A673 (cell line): ENCODE measurements at regions not wholly inside any gene's neighbourhood (a gene's known extent, or its start where the extent isn't known, plus 50 kb on each side); places are given as distances from the start of the nearest gene placed in this dataset.
"Not testable (repeated sequence)": the region's sequence is repeated elsewhere in the genome, so short reads cannot be mapped to it uniquely, and the experiment has no call there.

Source experiments
- BruUV-seq: library from RNA; stranded (reverse); fragments of 400-500 nt; replicated peaks from 2 replicates; lab custom pipeline; 2021; lab: Mats Ljungman, UMichigan
- CTCF ChIA-PET: fragments of 300-600 bp; sonication (Branson Sonifier 250); formaldehyde crosslinking; loops from one replicate; lab custom pipeline; 2022; ENCODE audit warnings: antibody characterized with exemption; lab: Charles Lee
- POLR2A ChIA-PET: fragments of 300-600 bp; sonication (Branson Sonifier 250); formaldehyde crosslinking; loops from one replicate; lab custom pipeline; 2022; ENCODE audit warnings: antibody characterized with exemption; ENCODE audit not compliant: low non-redundant PET; lab: Charles Lee
- DNase-seq: peaks from one replicate; pipeline ENCODE4 v3.0.0-alpha.2; 2015; ENCODE audit warnings: low spot score
- H3K27ac ChIP-seq: fragments of 200-600 bp; sonication (generic); 2 replicates; pipeline ENCODE4 v1.5.1; 2016; ENCODE audit warnings: mixed run types, low read depth, mild to moderate bottlenecking, mixed read lengths, antibody characterized with exemption, low read length; ENCODE audit not compliant: poor library complexity, severe bottlenecking
- H3K27me3 ChIP-seq: fragments of 200-600 bp; sonication (generic); replicated peaks from 2 replicates; pipeline ENCODE4 v1.6.1; 2017; ENCODE audit warnings: mixed run types, low read depth, mild to moderate bottlenecking, mixed read lengths, antibody characterized with exemption, low read length; ENCODE audit not compliant: insufficient read depth, poor library complexity
- H3K36me3 ChIP-seq: fragments of 200-600 bp; sonication (generic); 2 replicates; pipeline ENCODE4 v1.6.1; 2016; ENCODE audit warnings: mixed run types, mild to moderate bottlenecking, mixed read lengths, antibody characterized with exemption, low read length; ENCODE audit not compliant: insufficient read depth, poor library complexity, severe bottlenecking
- H3K4me1 ChIP-seq: fragments of 200-600 bp; sonication (generic); 2 replicates; pipeline ENCODE4 v1.6.1; 2017; ENCODE audit warnings: mixed run types, mild to moderate bottlenecking, mixed read lengths, antibody characterized with exemption, low read length; ENCODE audit not compliant: insufficient read depth, poor library complexity, severe bottlenecking
- H3K4me3 ChIP-seq: fragments of 200-600 bp; sonication (generic); 2 replicates; pipeline ENCODE4 v1.5.1; 2016; ENCODE audit warnings: low read depth, mixed run types, mild to moderate bottlenecking, mixed read lengths, low read length; ENCODE audit not compliant: poor library complexity, severe bottlenecking
- H3K9me3 ChIP-seq: fragments of 200-600 bp; sonication (generic); 2 replicates; pipeline ENCODE4 v1.6.1; 2016; ENCODE audit warnings: mixed run types, low read depth, mild to moderate bottlenecking, mixed read lengths, antibody characterized with exemption, low read length; ENCODE audit not compliant: poor library complexity, severe bottlenecking
- EZH2 ChIP-seq: fragments of 200-600 bp; sonication (generic); IDR thresholded peaks from 2 replicates; pipeline ENCODE4 v1.6.1; 2017; ENCODE audit warnings: borderline replicate concordance, low read depth, mild to moderate bottlenecking, mixed read lengths, antibody characterized with exemption, low read length; ENCODE audit not compliant: poor library complexity, severe bottlenecking
- intact Hi-C: fragments of 100-400 bp; cut with micrococcal nuclease; formaldehyde crosslinking; loops from one replicate; pipeline ENCODE4 v1.10.0; 2022; ENCODE audit not compliant: unreplicated experiment
- TF ChIP-seq, protein P1 (sequence below): fragments of 300-800, 200-600 bp; sonication (generic); conservative IDR thresholded peaks from 2 replicates; pipeline ENCODE4 v1.5.1; 2017; ENCODE audit warnings: low read depth, mild to moderate bottlenecking, antibody characterized with exemption, low read length, moderate library complexity, mixed read lengths

DNA sequence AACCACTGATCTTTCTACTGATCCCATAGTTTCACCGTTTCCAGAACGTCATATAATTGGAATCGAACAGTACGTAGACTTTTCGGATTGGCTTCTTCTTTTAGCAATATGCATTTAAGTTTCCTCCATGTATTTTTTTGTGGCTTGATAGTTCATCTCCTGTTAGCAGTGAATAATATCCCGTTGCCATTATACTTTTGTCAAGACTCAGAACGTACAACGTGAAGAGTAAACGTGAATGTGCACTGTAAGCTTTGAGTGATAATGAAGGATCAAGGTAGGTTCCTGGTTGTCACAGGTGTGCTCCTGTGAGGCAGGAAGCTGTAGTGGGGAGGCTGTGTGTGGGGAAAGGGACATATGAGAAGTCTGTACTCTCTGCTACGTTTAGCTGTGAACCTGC, 1463.7 kb downstream of the FOXD4L5 start:
- H3K4me3 ChIP-seq, DNase-seq, H3K36me3 ChIP-seq, CTCF ChIA-PET, BruUV-seq, POLR2A ChIA-PET, H3K4me1 ChIP-seq, intact Hi-C loops, H3K27ac ChIP-seq: not testable (repeated sequence)
- H3K27me3 ChIP-seq: peaks cover 13% of the 10 kb centered on the region
- peaks cover 15% of the 10 kb centered on the region for H3K9me3 ChIP-seq

- H3K4me1 ChIP-seq, H3K4me3 ChIP-seq, DNase-seq, BruUV-seq, H3K36me3 ChIP-seq, H3K27ac ChIP-seq, POLR2A ChIA-PET, intact Hi-C loops, CTCF ChIA-PET: not testable (repeated sequence)
- H3K9me3 ChIP-seq: peaks cover 15% of the 10 kb centered on the region
- peaks cover 13% of the 10 kb centered on the region for H3K27me3 ChIP-seq
Measured at GRCh38 chr9:63820882-63821281, 1464.1 kb downstream of the FOXD4L5 start.

DNA sequence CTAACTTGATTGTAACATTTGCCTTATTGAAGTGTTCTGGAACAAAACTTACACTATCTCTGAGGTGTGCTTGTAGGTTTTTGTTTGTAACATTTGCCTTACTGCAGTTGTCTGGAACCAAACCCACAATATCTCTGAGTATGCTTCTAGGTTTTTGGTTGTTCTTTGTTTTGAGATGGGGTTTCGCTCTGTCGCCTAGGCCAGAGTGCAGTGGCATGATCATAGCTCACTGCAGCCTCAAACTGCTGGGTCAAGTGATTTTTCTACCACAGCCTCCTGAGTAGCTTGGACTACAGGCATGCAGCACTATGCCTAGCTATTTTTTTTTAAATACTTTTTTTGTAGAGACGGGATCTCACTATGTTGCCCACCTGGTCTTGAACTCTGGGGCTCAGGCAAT, 1464.6 kb downstream of the FOXD4L5 start:
- H3K4me3 ChIP-seq, H3K36me3 ChIP-seq, POLR2A ChIA-PET, CTCF ChIA-PET, intact Hi-C loops, H3K27ac ChIP-seq, DNase-seq, BruUV-seq, H3K4me1 ChIP-seq: not testable (repeated sequence)
- Histone ChIP-seq H3K9me3 (peaks cover 15% of the 10 kb centered on the region), H3K27me3 (peaks cover 13% of the 10 kb centered on the region)

GRCh38 chr9:63817622-63818518, 1467.1 kb downstream of the FOXD4L5 start:
- H3K4me3 ChIP-seq: no peak overlapping the region
- TF ChIP-seq, protein P1, sequence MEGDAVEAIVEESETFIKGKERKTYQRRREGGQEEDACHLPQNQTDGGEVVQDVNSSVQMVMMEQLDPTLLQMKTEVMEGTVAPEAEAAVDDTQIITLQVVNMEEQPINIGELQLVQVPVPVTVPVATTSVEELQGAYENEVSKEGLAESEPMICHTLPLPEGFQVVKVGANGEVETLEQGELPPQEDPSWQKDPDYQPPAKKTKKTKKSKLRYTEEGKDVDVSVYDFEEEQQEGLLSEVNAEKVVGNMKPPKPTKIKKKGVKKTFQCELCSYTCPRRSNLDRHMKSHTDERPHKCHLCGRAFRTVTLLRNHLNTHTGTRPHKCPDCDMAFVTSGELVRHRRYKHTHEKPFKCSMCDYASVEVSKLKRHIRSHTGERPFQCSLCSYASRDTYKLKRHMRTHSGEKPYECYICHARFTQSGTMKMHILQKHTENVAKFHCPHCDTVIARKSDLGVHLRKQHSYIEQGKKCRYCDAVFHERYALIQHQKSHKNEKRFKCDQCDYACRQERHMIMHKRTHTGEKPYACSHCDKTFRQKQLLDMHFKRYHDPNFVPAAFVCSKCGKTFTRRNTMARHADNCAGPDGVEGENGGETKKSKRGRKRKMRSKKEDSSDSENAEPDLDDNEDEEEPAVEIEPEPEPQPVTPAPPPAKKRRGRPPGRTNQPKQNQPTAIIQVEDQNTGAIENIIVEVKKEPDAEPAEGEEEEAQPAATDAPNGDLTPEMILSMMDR: no peak
- no peak for TF ChIP-seq EZH2
- CTCF ChIA-PET: no interaction called here
- DNase-seq: peak; percentile 10
- intact Hi-C loops: no loop called here
- H3K27ac ChIP-seq: no peak overlapping the region
- no peaks in the 10 kb centered on the region for H3K36me3 ChIP-seq
- H3K4me1 ChIP-seq: no peaks in the 10 kb centered on the region
- peaks cover 13% of the 10 kb centered on the region for H3K27me3 ChIP-seq
- POLR2A ChIA-PET: no interaction called here
- BruUV-seq: no TSS peak
- peaks cover 7% of the 10 kb centered on the region for H3K9me3 ChIP-seq
